HepG2 (cell line): ENCODE measurements at regions not wholly inside any gene's neighbourhood (a gene's known extent, or its start where the extent isn't known, plus 50 kb on each side); places are given as distances from the start of the nearest gene placed in this dataset.
A peak's percentile ranks its signal among the peaks of the same experiment; 100 is the strongest.

Experiments
- CBX5 ChIP-seq: sonication (generic); formaldehyde crosslinking; IDR thresholded peaks from 2 replicates; pipeline ENCODE4 v1.4.0; 2020; ENCODE audit warnings: missing genetic modification reagents, borderline replicate concordance
- FOXO1 ChIP-seq: sonication (generic); formaldehyde crosslinking; IDR thresholded peaks from 2 replicates; pipeline ENCODE4 v1.4.0; 2020; ENCODE audit warnings: missing genetic modification reagents
- HBP1 ChIP-seq: IDR thresholded peaks from 2 replicates; pipeline ENCODE4 v1.6.1; 2016; ENCODE audit warnings: low read depth, control low read depth
- HHEX ChIP-seq: IDR thresholded peaks from 2 replicates; pipeline ENCODE4 v1.6.1; 2016; ENCODE audit warnings: control low read depth
- HOXA3 ChIP-seq: sonication (generic); formaldehyde crosslinking; IDR thresholded peaks from 2 replicates; pipeline ENCODE4 v1.5.0; 2020; ENCODE audit warnings: missing genetic modification reagents
- KAT8 ChIP-seq: IDR thresholded peaks from 2 replicates; pipeline ENCODE4 v1.6.1; 2016; ENCODE audit warnings: missing genetic modification reagents, missing compliant biosample characterization
- MXD4 ChIP-seq: IDR thresholded peaks from 2 replicates; pipeline ENCODE4 v1.6.1; 2016; ENCODE audit warnings: mild to moderate bottlenecking, missing biosample characterization, missing genetic modification reagents
- NR2F1 ChIP-seq, 2 experiments: fragments of 450-650 bp in 1 of 2; formaldehyde crosslinking in 1 of 2; IDR thresholded peaks; 2 replicates each; pipeline versions ENCODE4 v1.5.0 to v1.6.1; 2016 to 2020; ENCODE audit warnings: mild to moderate bottlenecking in 1 of 2, missing compliant biosample characterization in 1 of 2, missing genetic modification reagents in 1 of 2, moderate library complexity in 1 of 2
- SALL1 ChIP-seq: sonication (generic); formaldehyde crosslinking; IDR thresholded peaks from 2 replicates; pipeline ENCODE4 v1.8.0; 2022; ENCODE audit warnings: mild to moderate bottlenecking, missing genetic modification reagents
- SAP130 ChIP-seq: IDR thresholded peaks from 2 replicates; pipeline ENCODE4 v1.6.1; 2016; ENCODE audit warnings: low read depth
- SSRP1 ChIP-seq: IDR thresholded peaks from 2 replicates; pipeline ENCODE4 v1.6.1; 2016; ENCODE audit warnings: control low read depth
- ZBTB38 ChIP-seq: sonication (generic); formaldehyde crosslinking; IDR thresholded peaks from 2 replicates; pipeline ENCODE4 v1.5.1; 2020; ENCODE audit warnings: mild to moderate bottlenecking, missing genetic modification reagents
- ZFX ChIP-seq: sonication (generic); formaldehyde crosslinking; IDR thresholded peaks from 2 replicates; pipeline ENCODE4 v1.4.0; 2020; ENCODE audit warnings: mild to moderate bottlenecking, low read depth, missing genetic modification reagents, moderate library complexity
- ZFY ChIP-seq: sonication (generic); formaldehyde crosslinking; IDR thresholded peaks from 2 replicates; pipeline ENCODE4 v1.4.0; 2020; ENCODE audit warnings: missing genetic modification reagents
- ZMYM3 ChIP-seq: sonication (generic); formaldehyde crosslinking; IDR thresholded peaks from 2 replicates; pipeline ENCODE4 v1.5.1; 2020; ENCODE audit warnings: mild to moderate bottlenecking, missing genetic modification reagents
- ZNF331 ChIP-seq: sonication (generic); formaldehyde crosslinking; IDR thresholded peaks from 2 replicates; pipeline ENCODE4 v1.4.0; 2020; ENCODE audit warnings: missing genetic modification reagents
- ZNF580 ChIP-seq: IDR thresholded peaks from 2 replicates; pipeline ENCODE4 v1.6.1; 2016; ENCODE audit warnings: low read depth, borderline replicate concordance
- ZNF605 ChIP-seq: sonication (generic); formaldehyde crosslinking; IDR thresholded peaks from 2 replicates; pipeline ENCODE4 v1.8.0; 2022; ENCODE audit warnings: mild to moderate bottlenecking, missing genetic modification reagents
- ZNF614 ChIP-seq: IDR thresholded peaks from 2 replicates; pipeline ENCODE4 v1.6.1; 2018; ENCODE audit warnings: missing biosample characterization, missing genetic modification reagents, inconsistent platforms, borderline replicate concordance
- TF ChIP-seq, protein P1 (sequence below): IDR thresholded peaks from 2 replicates; pipeline ENCODE4 v1.6.1; 2018; ENCODE audit warnings: missing genetic modification reagents, mild to moderate bottlenecking, missing compliant biosample characterization
- TF ChIP-seq, protein P2 (sequence below): sonication (generic); formaldehyde crosslinking; IDR thresholded peaks from 2 replicates; pipeline ENCODE4 v1.4.0; 2020; ENCODE audit warnings: mild to moderate bottlenecking, missing genetic modification reagents, borderline replicate concordance

DNA sequence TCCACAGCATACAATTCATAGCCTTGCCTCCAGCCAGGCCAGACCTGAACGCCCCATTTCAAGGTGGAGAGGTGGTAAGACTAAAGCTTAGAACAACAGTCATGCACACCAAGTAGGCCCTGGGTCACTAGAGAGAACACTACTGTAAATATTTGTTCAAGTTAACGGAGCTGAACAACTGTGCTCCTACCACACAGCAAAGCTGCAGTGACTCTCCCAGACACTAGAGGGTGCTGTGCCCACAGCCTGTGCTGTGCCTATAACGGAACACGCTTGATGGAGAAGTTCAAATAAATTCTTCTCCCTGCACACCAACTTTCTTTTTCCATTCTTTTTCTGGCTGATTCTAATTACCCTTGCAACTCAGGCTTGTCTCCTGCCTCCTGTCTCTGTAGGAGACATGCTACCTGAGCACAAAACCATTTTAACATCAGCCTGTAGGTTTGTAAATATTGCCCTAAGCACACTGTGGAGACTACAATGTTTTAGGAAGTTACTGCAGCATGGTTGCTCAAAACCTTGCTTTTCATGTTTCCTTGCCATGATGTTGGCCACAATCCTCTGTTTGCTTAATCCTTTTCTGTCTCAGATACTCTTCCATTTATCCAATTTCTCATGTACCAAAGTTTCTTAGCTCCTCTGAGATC, 103.1 kb upstream of the TERB2 start (continued):
- TF ChIP-seq, protein P1, sequence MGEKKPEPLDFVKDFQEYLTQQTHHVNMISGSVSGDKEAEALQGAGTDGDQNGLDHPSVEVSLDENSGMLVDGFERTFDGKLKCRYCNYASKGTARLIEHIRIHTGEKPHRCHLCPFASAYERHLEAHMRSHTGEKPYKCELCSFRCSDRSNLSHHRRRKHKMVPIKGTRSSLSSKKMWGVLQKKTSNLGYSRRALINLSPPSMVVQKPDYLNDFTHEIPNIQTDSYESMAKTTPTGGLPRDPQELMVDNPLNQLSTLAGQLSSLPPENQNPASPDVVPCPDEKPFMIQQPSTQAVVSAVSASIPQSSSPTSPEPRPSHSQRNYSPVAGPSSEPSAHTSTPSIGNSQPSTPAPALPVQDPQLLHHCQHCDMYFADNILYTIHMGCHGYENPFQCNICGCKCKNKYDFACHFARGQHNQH: peak; percentile 60; the same call in 1 of the 2 replicates
- TF ChIP-seq SSRP1: peak; percentile 81; the same call in 1 of the 2 replicates
- 0 out of 2 replicates have a peak, but pooled peaks have one; percentile 33 for TF ChIP-seq ZBTB38 (CRISPR knock-in tag)
- TF ChIP-seq ZFY (CRISPR knock-in tag): peak; percentile 68
- TF ChIP-seq CBX5: peak; percentile 66; the same call in 1 of the 2 replicates
- TF ChIP-seq ZFX (CRISPR knock-in tag): peak; percentile 75
- TF ChIP-seq ZNF605 (CRISPR knock-in tag): 0 out of 2 replicates have a peak, but pooled peaks have one; percentile 38
- peak; percentile 41; the same call in 1 of the 2 replicates for TF ChIP-seq FOXO1 (CRISPR knock-in tag)
- TF ChIP-seq MXD4: peak; percentile 31; the same call in 1 of the 2 replicates
- TF ChIP-seq ZNF614: peak; percentile 60
- 0 out of 2 replicates have a peak, but pooled peaks have one; percentile 30 for TF ChIP-seq HBP1
- peak; percentile 57; the same call in 1 of the 2 replicates for TF ChIP-seq ZMYM3 (CRISPR knock-in tag)
- peak; percentile 38; the same call in 1 of the 2 replicates for TF ChIP-seq KAT8
- TF ChIP-seq, protein P2, sequence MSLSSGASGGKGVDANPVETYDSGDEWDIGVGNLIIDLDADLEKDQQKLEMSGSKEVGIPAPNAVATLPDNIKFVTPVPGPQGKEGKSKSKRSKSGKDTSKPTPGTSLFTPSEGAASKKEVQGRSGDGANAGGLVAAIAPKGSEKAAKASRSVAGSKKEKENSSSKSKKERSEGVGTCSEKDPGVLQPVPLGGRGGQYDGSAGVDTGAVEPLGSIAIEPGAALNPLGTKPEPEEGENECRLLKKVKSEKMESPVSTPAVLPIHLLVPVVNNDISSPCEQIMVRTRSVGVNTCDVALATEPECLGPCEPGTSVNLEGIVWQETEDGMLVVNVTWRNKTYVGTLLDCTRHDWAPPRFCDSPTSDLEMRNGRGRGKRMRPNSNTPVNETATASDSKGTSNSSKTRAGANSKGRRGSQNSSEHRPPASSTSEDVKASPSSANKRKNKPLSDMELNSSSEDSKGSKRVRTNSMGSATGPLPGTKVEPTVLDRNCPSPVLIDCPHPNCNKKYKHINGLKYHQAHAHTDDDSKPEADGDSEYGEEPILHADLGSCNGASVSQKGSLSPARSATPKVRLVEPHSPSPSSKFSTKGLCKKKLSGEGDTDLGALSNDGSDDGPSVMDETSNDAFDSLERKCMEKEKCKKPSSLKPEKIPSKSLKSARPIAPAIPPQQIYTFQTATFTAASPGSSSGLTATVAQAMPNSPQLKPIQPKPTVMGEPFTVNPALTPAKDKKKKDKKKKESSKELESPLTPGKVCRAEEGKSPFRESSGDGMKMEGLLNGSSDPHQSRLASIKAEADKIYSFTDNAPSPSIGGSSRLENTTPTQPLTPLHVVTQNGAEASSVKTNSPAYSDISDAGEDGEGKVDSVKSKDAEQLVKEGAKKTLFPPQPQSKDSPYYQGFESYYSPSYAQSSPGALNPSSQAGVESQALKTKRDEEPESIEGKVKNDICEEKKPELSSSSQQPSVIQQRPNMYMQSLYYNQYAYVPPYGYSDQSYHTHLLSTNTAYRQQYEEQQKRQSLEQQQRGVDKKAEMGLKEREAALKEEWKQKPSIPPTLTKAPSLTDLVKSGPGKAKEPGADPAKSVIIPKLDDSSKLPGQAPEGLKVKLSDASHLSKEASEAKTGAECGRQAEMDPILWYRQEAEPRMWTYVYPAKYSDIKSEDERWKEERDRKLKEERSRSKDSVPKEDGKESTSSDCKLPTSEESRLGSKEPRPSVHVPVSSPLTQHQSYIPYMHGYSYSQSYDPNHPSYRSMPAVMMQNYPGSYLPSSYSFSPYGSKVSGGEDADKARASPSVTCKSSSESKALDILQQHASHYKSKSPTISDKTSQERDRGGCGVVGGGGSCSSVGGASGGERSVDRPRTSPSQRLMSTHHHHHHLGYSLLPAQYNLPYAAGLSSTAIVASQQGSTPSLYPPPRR: peak; percentile 33; the same call in 1 of the 2 replicates
- peak; percentile 44; the same call in 1 of the 2 replicates for TF ChIP-seq HHEX (CRISPR knock-in tag)
- peak; percentile 59 for TF ChIP-seq SAP130
- peak; percentile 46; the same call in 1 of the 2 replicates for TF ChIP-seq HOXA3
- peak; percentile 65; the same call in 1 of the 2 replicates for TF ChIP-seq ZNF331 (CRISPR knock-in tag)
- TF ChIP-seq ZNF580 (CRISPR knock-in tag): 0 out of 2 replicates have a peak, but pooled peaks have one; percentile 50
- peak; percentile 67 for TF ChIP-seq SALL1 (CRISPR knock-in tag)
- 0 out of 4 replicates have a peak, but pooled peaks of 1 of the 2 experiments have one; percentile 14 for TF ChIP-seq NR2F1 (CRISPR knock-in tag; IDR thresholded peaks at IDR 0.05)
